Heart left ventricle (tissue), 13 donors: ENCODE measurements at regions not wholly inside any gene's neighbourhood (a gene's known extent, or its start where the extent isn't known, plus 50 kb on each side); places are given as distances from the start of the nearest gene placed in this dataset.

Source experiments
- POLR2A ChIP-seq, 2 donors: fragments of 450-650 bp; IDR thresholded peaks; one replicate each; pipeline ENCODE4 v1.6.1; 2017; ENCODE audit warnings: antibody characterized with exemption in 2 of 2, mild to moderate bottlenecking in 2 of 2, moderate library complexity in 2 of 2
- TF ChIP-seq, protein P1 (sequence below), 12 donors: fragments of 200-600 bp; sonication (generic) in 4 of 12; IDR thresholded peaks; one replicate each; pipeline versions ENCODE4 v1.5.0 to v1.8.0; 2018 to 2022; ENCODE audit warnings: antibody characterized with exemption in 12 of 12, mild to moderate bottlenecking in 5 of 12
- donor health status: ischemic (EF 13 %, LVEDD 7.1; RV severe dilation, severe dysfunction).
- donor health status: DM: no; HTN: yes; CAD: no.
- donor health status: DM: no; HTN: no; CAD: no.
- donor health status: ischemic (EF 25% LVEDD 6.9; RV normal size, moderate dysfunction).
- donor health status: ischemic (EF 25% LVEDD 5.7; RV mildly dilated, moderate dysfunction).
- donor health status: ischemic (EF 35%, LVEDD 5.7; RV mildly dilated, moderate dysfunction).
- donor health status: nonischemic (EF 11% LVEDD 7.7; RV severe dilation, severe dysfunction).
- donor health status: DM: yes; HTN: yes; CAD: no.
- donor health status: PGD.
- donor health status: ischemic (EF 29% LVEDD 5.4; RV normal size, mild dysfunction).
- donor health status: nonischemic (EF 23%, LVEDD 6.1; RV moderate dilation, normal function).

DNA sequence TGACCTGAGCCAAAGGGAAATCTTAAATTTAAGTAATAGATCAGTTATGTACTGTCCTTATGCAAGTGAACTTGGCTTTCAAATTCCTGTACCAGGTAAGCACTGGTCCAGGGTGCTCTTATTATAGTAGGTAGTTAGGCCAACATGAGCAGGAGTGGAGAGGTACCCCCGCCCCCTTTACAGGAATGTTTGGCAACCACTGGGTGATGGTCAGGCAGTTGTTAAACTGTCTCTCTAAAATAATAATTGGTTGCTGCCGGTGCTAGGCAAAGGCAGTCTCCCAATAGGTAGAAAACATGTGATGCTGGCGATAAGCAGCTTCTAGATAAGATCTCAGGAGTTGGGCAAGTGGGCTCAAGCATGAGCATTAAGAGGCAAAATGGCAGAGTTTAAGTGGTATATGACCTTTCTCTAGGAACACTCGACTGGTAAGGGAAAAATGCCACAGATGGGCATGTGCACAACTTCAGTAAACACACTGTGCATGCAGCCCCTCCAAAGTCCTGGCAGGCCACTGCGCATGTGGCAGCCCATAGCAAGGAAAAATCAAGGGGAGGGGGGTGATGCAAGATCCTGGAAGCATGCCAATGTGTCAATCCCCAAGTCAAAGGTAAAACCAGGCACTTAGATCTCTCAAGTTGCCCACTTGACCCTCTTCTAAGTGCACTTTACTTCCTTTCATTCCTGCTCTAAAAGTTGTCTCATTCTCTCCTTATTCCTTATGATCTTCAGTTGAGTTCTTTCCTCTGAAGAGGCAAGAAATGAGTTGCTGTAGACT is 1239.7 kb downstream of the C4orf33 start:
- TF ChIP-seq, protein P1, sequence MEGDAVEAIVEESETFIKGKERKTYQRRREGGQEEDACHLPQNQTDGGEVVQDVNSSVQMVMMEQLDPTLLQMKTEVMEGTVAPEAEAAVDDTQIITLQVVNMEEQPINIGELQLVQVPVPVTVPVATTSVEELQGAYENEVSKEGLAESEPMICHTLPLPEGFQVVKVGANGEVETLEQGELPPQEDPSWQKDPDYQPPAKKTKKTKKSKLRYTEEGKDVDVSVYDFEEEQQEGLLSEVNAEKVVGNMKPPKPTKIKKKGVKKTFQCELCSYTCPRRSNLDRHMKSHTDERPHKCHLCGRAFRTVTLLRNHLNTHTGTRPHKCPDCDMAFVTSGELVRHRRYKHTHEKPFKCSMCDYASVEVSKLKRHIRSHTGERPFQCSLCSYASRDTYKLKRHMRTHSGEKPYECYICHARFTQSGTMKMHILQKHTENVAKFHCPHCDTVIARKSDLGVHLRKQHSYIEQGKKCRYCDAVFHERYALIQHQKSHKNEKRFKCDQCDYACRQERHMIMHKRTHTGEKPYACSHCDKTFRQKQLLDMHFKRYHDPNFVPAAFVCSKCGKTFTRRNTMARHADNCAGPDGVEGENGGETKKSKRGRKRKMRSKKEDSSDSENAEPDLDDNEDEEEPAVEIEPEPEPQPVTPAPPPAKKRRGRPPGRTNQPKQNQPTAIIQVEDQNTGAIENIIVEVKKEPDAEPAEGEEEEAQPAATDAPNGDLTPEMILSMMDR (IDR thresholded peaks at IDR 0.05): no peak
- no peak for TF ChIP-seq POLR2A (IDR thresholded peaks at IDR 0.05)
